Stimulated activated CD4-positive, alpha-beta T cell treated with anti-CD3 and anti-CD28 coated beads, Interleukin-4, amount 100 ng/mL, for 4 hours (primary cell): ENCODE measurements at regions not wholly inside any gene's neighbourhood (a gene's known extent, or its start where the extent isn't known, plus 50 kb on each side); places are given as distances from the start of the nearest gene placed in this dataset.
"Not testable (repeated sequence)": the region's sequence is repeated elsewhere in the genome, so short reads cannot be mapped to it uniquely, and the experiment has no call there.

ENCODE experiments used
- DNase-seq, 2 experiments: peaks; one replicate each; pipeline ENCODE4 v3.0.0-alpha.2; 2020

DNA sequence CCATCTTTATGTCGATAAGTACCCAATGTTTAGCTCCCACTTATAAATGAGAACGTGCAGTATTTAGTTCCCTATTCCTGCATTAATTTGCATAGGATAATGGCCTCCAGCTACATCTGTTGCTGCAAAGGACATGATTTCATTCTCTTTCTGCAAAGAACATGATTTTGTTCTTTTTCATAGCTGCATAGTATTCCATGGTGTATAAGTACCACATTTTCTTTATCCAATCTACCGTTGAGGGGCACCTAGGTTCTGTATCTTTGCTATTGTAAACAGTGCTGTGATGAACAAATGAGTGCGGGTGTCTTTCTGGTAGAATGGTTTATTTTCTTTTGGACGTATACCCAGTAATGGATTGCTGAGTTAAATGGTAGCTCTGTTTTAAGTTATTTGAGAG, 63.0 kb downstream of the HLX start:
- no peak for DNase-seq

DNA sequence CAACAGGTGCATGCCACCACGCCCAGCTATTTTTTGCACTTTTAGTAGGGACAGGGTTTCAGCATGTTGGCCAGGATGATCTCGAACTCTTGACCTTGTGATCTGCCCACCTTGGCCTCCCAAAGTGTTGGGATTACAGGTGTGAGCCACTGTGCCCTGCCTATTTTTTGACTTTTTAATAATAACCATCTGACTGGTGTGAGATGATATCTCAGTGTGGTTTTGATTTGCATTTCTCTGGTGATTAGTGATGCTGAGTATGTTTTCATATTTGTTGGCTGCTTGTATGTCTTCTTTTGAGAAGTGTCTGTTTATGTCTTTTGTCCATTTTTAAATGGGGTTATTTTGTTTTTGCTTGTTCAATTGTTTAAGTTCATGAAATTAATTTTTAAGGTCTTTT, 63.7 kb downstream of the HLX start:
- not testable (repeated sequence) for DNase-seq

DNA sequence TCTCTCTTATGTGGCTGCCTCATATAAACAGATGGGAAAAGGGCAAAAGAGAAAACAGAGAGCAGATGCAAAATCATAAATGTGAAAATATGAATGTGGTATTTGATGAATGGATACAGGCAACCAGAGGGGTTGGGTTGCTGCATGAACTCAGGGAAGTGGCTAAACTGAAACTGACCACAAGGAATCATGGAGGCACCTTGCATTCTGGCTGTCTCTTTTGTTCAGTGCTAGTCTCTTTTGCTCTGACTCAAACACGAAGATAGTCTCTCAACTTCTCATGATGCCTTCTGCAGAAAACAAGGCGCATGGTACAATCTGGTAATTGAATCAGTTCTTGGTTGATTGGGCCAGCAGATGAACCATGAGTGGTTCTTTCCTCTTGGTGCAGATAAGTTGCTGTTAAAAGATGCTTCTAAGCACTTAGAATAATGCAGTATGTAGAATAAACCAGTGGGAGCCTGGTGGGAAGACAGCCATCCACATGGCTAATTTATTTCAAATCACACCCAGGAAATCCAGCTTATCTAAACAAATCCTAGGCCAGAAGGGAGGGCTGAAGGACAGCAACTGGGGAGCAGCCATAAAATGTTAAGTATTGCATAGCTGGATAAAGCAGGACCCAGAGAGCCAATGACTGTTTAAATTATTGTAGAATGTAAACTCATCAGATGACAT, 64.2 kb downstream of the HLX start:
- no peak for DNase-seq

DNA sequence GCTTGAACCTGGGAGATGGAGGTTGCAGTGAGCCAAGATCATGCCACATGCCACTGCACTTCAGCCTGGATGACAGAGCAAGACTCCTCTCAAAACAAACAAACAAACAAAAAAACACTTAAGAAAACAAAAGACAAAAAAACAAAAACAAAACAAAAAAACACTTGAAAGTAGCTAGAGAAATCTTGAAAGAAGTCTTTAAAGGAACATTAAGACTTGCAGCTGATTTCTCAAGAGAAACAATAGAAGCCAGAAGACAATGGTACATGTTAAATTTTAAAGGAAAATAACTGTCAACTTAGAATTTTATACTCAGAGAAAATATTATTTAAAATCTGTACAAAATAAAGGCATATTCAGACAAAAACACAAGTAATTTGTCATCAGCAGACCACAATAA, 71.3 kb downstream of the HLX start:
- no peak for DNase-seq

DNA sequence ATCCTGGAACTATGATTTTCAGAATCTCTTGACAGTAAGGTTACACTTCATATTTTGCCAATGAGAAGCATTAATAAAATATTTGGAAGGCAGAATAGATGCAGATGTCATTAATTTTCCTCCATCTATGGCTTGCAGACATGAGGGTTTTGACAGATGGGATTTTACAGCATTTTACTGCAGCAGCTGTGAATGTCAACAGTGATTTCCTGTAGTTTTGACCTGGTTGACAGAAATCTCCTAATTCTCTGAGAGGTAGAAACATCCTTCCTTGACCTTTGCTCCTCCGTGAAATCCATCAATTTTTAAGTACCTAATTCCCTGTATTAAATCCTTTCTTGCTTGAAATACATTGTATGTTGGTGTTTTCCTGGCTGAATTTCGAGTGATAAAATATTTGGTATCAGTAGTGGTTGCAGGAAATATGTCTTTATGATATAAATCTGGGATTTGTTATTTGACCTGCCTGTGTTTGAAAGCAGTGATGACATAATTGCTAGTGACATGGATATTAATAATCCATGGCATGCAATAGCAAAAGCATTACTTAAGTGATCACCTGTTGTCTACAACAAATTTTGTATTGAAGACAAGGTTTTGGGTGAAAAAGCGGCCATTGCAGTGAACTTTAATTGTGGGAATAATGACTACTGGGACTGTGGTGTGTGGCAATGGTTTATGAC, 73.9 kb downstream of the HLX start:
- no peak for DNase-seq

DNA sequence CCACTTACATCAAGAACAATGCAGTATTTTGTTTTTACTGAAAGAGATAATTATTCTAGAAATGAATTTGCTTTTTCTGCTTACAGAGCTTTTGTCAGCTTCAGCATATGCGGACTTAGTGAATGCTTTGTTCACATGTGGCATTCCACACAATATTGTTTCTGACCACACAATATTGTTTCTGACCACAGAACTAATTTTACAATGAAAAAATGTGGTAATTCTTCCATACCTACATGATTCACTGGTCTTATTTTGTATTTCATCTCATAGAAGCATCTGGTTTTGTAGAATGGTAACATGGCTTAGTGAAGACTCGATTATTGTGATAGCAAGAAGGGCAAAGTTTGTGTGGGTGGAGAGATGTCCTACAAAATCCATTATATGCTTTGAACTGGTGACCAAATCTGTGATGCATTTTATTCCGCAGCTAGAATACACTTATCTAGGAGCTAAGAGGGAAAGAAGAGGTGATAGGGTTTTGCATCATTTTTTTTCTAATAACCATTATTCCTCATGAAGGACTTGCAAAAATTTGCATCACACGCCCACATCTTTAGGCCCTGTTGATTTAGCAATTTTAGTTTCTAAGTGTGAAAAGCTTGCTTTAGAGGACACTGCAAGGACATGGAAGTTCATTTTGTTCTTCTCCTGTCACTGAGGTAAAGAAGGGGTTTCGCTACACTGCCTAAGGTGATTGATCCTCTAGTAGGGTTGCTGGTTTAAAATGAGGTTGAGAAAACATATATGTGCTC, 75.3 kb downstream of the HLX start:
- no peak for DNase-seq

DNA sequence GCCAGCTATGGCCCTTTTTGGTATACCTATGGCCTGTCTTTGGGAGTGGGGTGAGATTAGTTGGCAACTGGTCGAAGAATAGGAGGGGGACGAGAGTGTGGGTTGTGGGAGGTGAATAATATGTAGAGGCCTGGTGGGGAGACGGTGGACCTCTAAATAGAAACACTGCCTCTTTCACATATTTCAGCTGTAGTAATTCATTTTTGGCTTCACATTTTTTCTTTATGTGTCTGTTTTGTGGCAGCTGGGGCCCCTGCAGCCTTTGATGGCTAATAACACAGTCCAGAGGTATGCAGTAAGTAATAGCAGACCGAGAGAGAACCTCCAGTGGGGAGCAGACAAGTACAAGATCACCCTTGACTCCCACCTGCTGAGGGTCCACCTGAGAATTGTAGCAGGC, 75.9 kb downstream of the HLX start:
- DNase-seq = no peak

DNA sequence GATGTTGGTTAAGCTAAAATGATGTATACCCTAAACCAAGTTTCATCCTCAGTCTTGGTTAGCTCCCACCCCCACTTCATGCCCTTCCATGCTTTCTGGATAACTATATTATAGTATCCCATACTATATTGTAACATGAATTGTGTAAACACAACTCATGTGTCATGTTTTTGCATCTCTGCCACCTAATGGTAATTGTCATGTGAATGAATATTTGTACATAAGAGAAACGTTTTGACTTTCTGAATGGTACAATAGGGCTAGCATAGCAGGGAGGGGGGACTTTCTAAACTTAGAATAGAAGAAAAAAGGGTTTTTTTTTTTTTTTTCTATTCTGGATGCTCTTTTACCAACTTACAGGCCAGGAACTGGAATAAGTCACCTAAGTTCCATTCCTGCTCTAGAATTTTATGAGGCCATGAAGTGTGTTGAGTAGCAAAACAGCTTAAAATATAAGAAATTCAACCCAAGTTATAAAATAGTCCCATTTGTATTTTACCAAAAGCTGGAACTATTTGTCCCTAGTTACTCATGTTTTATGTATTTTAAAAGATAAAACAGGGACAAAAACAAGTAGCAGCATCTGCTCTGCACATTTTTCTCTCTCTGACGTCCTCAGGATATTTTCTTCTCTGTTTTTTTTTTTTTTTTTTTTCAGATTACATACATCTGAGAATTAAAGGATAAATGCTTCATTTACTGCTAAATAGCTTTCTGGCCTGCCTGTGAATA, 77.4 kb downstream of the HLX start:
- DNase-seq = no peak

DNA sequence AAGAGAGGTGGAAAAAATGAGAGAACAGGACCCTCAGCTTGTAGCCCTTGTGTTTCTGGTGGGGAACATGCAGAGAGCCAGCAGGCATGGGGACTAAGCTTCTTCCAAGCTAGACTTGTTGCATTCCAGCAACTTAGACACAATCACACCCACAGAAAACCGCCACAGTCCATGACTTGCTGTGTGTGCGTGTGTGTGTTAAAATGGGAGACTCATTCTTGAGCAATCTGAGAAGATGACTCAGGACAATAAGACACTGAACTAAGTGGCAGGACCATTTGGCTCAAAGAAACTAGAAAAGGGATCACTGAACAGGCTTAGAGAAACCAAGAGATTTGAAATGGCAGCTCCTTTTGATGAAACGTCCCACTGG, 78.0 kb downstream of the HLX start:
- no peak for DNase-seq

DNA sequence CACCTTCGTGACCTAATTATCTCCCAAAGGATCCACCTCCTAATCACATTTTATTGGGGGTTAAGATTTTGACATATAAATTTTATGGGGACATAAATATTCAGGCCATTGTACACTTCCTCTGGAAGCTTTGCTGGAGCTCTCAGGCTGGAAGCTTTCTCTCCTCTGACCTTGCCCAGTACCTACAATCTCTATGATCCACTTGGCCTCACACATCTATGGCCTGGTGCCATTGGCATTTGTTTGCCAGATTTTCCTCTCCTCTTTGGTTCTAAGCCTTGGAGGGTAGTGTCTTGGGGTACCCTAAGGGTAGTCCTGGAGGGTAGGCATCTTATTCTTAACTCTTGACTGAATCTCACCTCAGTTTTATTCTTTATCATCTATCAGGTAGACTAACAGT, 79.0 kb downstream of the HLX start:
- DNase-seq = no peak

DNA sequence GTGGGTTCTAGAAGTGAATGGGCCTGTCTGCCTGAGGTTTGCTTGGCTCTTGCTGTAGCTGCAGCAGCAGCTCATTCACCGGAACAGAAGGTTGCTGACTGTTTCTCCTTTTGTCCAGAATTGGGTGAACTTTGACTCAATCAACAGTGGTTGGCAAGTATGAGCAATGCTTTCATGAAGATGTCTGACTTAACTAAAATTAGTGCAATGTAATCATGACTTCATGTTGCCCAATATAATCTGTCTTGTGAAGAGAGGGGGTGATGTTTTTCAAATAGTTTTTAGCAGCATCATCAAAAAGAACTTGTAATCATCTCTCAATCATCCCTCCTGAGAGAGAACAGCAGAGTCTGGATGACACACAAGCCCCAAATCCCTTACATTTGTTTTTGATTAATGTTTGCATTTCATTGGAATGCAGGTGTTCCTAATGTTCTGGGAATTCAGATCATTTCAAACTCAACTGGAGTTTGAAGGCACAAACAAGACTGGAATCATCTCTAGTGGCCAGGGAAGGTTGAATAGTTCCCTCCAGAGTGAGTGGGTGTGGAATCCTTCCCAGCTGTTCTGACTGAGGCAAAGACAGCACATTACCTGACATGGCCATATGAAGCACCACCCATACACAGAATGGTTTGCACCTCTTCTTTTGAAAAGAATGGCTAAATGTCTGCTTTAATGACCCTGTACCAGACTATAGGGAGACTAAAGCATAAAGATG, 82.9 kb downstream of the HLX start:
- no peak for DNase-seq

DNA sequence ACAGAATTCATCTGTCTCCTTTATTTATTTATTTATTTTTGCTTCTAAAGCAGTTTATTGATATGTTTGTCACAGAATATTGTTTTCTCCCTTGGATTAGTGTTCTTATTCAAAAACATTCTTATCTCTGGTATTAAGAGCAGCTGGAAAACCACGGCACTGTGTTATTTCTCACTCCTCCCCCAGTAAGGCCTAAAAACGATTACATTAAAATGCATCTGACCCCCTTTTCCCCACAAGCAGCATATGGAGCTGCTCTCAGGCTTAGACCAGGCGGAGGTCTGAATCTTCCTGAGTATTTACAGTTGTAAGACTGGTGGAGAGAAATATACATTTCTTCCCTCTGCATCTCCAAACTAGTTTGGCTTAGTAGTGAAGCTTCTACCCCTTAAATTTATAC, 86.8 kb downstream of the HLX start:
- no peak for DNase-seq

DNA sequence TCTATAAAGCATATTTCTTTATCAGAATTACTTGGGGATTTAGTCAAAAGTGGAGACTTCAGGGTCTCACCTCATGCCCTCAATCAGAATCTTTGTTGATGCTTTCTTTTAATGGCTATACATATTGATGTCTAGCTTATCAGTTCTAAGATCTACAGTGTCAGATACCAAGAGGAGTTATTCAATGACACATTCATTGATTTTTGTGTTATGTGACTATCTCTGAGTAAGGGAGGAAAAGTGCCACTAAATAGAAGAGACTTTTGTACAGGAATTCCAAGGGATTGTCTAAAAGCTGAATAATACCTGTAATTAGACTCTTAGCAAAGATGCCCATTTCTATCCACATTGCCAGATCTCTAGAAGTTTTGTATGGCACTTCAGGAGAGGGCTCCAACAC, 87.2 kb downstream of the HLX start:
- no peak for DNase-seq

DNA sequence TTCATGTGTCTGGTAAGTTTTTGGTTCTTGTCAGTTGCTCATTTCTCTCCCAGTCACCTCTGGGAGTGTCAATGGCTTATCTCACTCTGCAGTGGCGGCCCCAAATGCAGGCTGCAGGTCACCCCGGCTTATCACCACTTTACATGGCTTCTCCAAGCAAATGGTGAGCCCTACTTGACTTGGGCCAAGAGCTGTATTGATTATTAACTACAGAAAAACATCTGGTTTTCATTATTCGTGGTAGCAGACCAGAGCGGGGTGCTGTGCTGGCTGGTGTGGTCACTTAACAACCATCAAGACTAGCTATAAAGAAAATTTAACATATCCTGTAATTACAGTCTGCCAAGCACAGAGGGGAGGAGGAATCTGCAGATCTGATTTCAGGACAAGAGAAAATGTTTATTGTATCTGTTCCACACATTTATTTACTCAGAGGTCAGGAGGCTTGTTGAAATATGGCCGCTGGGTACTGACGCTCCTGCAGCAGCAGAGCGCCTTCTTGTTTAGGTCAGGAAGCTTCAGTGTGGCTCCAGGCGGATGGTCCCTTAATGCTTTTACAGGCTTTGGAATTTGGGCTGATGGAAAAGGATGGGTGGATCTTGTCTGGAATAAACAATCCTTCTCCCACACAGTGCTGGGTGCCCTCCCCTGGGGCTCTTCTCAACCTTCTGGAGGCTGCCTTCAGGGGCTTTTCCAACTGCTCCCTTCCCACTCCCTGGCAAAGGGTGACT, 87.8 kb downstream of the HLX start:
- DNase-seq = no peak

DNA sequence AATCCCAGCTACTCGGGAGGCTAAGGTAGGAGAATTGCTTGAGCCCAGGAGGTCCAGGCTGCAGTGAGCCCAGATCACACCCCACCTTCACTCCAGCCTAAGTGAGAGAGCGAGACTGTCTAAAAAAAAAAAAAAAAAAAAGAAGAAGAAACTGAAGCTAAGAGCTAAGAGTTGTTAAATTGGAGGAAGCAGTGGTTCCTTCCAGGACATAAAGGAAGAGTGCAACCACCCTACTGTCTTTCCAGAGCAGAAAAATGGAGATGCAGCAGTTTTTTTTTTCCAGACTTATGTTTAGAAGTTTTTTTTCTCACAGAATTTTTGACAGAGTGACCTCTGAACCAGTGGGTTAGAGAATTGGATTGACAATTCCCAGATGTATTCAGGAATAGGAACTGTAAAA, 88.7 kb downstream of the HLX start:
- no peak for DNase-seq

DNA sequence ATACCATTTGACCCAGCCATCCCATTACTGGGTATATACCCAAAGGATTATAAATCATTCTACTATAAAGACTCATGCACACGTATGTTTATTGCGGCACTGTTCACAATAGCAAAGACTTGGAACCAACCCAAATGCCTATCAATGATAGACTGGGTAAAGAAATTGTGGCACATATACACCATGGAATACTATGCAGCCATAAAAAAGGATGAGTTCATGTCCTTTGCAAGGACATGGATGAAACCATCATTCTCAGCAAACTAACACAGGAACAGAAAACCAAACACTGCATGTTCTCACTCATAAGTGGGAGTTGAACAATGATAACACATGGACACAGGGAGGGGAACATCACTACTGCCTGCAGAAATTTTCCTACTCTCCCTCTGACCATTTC, 90.0 kb downstream of the HLX start:
- DNase-seq = not testable (repeated sequence)

DNA sequence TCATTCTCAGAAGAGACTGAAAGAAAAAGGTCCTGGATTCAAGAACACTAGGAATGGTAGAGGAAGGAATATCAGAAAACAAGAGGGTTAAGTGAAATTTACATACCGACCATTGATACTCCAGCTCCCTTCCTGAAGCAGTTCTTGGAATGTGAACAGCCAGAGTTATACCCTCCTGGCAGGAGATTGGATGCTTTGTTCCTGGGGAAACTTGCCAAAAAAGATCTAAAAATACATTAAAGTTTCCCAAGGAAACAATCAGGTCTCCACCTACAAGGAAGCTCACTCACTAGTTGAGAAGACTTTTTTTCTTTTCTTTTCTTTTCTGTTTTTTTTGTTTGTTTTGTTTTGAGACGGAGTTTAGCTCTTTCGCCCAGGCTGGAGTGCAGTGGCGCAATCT, 91.1 kb downstream of the HLX start:
- DNase-seq = no peak

DNA sequence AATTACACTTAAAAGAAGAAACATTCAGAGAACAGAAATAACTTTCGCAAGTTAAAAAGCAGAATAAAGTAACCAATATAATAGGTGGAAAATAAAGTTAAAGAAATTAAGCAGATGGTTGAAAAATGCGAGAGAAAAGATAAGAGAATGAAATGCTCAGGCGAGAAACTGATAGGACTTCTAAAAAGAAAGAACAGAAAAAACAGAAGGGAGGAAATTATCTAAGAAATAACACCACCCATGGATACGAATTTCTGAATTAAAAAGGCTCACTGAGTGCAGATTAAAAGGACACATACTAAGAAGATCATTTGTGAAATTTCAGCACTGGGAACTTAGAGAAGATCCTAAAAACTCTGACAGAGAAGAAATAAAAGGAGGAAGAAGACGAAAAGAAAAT, 92.0 kb downstream of the HLX start:
- no peak for DNase-seq

DNA sequence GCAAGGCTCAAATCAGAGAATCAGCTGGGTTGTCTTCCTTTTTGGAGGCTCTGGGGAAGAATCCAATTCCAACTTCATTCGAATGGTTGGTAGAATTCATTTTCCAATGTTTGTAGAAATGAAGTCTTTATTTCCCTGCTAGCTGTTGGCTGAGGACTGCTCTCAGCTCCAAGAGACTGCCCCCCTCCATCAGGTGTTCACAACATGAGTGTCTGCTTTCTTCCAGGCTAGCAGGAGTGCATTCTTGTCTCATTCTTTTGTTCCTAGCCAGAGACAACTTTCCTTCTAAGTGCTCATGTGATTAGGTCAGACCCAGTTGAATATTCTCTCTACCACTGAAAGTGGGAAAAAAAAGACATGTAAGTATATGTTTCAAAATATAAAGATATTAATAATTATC, 95.2 kb downstream of the HLX start:
- no peak for DNase-seq

DNA sequence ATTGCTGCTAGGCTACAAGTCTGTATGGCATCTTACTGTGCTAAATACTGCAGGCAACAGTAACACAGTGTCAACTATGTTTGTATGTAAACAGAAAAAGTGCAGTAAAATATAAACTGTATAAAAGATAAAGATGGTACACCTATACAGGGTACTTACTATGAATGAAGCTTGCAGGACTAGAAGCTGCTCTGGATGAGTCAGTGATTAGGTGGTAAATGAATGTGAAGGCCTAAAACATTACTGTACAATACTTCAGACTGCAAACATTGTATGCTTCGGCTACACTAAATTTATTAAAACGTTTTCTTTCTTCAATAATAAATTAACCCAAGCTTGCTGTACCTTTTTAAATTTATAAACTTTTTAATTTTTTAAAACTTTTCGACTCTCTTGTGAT, 97.1 kb downstream of the HLX start:
- DNase-seq = no peak

DNA sequence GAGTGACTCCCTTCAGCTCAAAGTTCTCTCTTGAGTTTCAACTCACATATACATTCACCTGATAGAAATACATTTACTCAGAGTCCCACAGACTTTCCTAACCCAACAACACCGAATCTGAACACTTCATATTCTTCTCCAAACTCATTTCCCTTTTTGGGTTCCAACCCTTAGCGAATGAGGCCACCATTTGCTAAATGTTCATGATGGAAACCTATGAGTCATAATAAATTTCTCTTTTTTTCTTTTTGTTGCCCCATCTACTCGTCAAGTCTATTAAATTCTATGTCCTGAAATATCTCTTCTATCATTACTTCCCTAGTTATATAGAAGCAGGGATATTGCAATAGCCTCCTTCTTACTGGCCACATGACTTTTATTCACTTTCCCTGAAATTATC, 100.1 kb downstream of the HLX start:
- no peak for DNase-seq

DNA sequence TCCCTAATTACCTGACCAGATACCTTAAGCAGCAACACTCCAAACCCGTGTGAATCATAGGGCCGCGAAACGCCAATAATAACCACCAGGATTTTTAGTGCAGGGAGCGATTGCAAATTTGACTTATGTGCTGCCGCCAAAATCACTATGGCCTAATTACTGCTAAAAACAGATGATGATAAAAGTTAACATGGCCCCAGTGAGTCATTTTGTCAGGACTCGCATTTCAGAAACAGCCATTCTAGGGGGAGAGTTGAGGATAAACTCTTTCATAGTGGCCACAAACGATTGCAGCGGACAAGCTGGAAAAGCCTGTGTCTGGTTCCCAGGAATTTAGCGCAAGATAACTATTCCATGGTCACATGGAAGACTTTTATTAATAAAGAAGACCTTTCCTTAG, 103.4 kb downstream of the HLX start:
- no peak for DNase-seq
